B cell (primary cell): ENCODE measurements at regions not wholly inside any gene's neighbourhood (a gene's known extent, or its start where the extent isn't known, plus 50 kb on each side); places are given as distances from the start of the nearest gene placed in this dataset.

Experiments
- ATAC-seq: fragments of 200-7000 bp; cut with Tn5 transposase; one replicate; pipeline ENCODE4 v1.10.0; 2021; ENCODE audit warnings: low read depth, mild to moderate bottlenecking, moderate number of reproducible peaks, moderate library complexity
- CTCF ChIA-PET: fragments of 350-600 bp; sonication (Branson Sonifier 250); formaldehyde crosslinking; loops from one replicate; lab custom pipeline; 2021; ENCODE audit warnings: antibody characterized with exemption, inconsistent platforms; lab: Charles Lee
- POLR2A ChIA-PET: fragments of 350-600 bp; sonication (Branson Sonifier 250); formaldehyde crosslinking; loops from one replicate; lab custom pipeline; 2021; ENCODE audit warnings: antibody characterized with exemption; lab: Charles Lee
- DNase-seq: peaks from one replicate; pipeline ENCODE4 v3.0.0; 2013
- H2AFZ ChIP-seq: 2 replicates; pipeline ENCODE4 v1.6.1; 2012; ENCODE audit warnings: mild to moderate bottlenecking, low read depth, low read length; ENCODE audit not compliant: insufficient read depth, poor library complexity, severe bottlenecking
- H3K27ac ChIP-seq, 2 donors: 1 replicate in 1 of 2; 2 replicates in 1 of 2; pipeline ENCODE4 v1.5.1; 2012 to 2013; ENCODE audit warnings: low read length in 2 of 2, mild to moderate bottlenecking in 2 of 2, moderate library complexity in 1 of 2
- H3K27me3 ChIP-seq, 4 experiments: fragments of 200-600 bp in 1 of 4; sonication (generic) in 1 of 4; replicated peaks in 1 of 4; 1 replicate in 2 of 4; 2 replicates in 2 of 4; pipeline versions ENCODE4 v1.6.1 to v1.7.0; 2013 to 2016; ENCODE audit warnings: low read length in 3 of 4, mild to moderate bottlenecking in 2 of 4, mixed read lengths in 1 of 4, moderate library complexity in 1 of 4; ENCODE audit not compliant: insufficient read depth in 4 of 4, control insufficient read depth in 3 of 4; ENCODE audit errors: control extremely low read depth in 1 of 4
- H3K36me3 ChIP-seq, 2 experiments: replicated peaks in 1 of 2; 1 replicate in 1 of 2; 2 replicates in 1 of 2; pipeline versions ENCODE4 v1.6.1 to v1.7.1; 2013; ENCODE audit warnings: low read length in 1 of 2; ENCODE audit not compliant: insufficient read depth in 2 of 2, control insufficient read depth in 1 of 2; ENCODE audit errors: control extremely low read depth in 1 of 2, extremely low read depth in 1 of 2
- H3K4me1 ChIP-seq, 2 donors: fragments of 200-600 bp in 1 of 2; sonication (generic) in 1 of 2; 1 replicate in 1 of 2; 2 replicates in 1 of 2; pipeline versions ENCODE4 v1.5.1 to v1.6.1; 2013 to 2017; ENCODE audit warnings: low read length in 2 of 2; ENCODE audit not compliant: control insufficient read depth in 2 of 2, insufficient read depth in 2 of 2
- H3K4me2 ChIP-seq: replicated peaks from 2 replicates; pipeline ENCODE3; 2012; ENCODE audit warnings: mild to moderate bottlenecking, low read depth, low read length; ENCODE audit not compliant: poor library complexity, severe bottlenecking
- H3K4me3 ChIP-seq, 5 experiments: fragments of 200-600 bp in 1 of 5; sonication (generic) in 1 of 5; 1 replicate in 3 of 5; 2 replicates in 2 of 5; pipeline versions ENCODE4 v1.5.1 to v1.7.0; 2011 to 2016; ENCODE audit warnings: low read length in 4 of 5, mild to moderate bottlenecking in 4 of 5, low read depth in 2 of 5, control low read depth in 1 of 5, moderate library complexity in 1 of 5; ENCODE audit not compliant: insufficient read depth in 1 of 5; ENCODE audit errors: control extremely low read depth in 1 of 5, extremely low read depth in 1 of 5
- H3K79me2 ChIP-seq: fragments of 200-600 bp; sonication (generic); one replicate; pipeline ENCODE4 v1.6.0; 2016; ENCODE audit warnings: low read length; ENCODE audit not compliant: control insufficient read depth, insufficient read depth
- H3K9ac ChIP-seq: fragments of 200-600 bp; sonication (generic); 2 replicates; pipeline ENCODE4 v1.6.1; 2017; ENCODE audit warnings: mild to moderate bottlenecking, low read length, moderate library complexity
- H3K9me3 ChIP-seq, 3 donors: one replicate each; pipeline versions ENCODE4 v1.6.1 to v1.7.1; 2013; ENCODE audit warnings: low read length in 2 of 3; ENCODE audit not compliant: control insufficient read depth in 2 of 3, insufficient read depth in 1 of 3; ENCODE audit errors: control extremely low read depth in 1 of 3
- H4K20me1 ChIP-seq: 2 replicates; pipeline ENCODE4 v1.6.0; 2012; ENCODE audit warnings: mild to moderate bottlenecking, low read length; ENCODE audit not compliant: insufficient read depth, control insufficient read depth, poor library complexity, severe bottlenecking
- H3K27ac Mint-ChIP-seq: one replicate; pipeline ENCODE4 v1.8.0; 2021; ENCODE audit warnings: mixed read lengths
- H3K27me3 Mint-ChIP-seq: one replicate; pipeline ENCODE4 v1.8.0; 2021; ENCODE audit warnings: mixed read lengths
- H3K4me1 Mint-ChIP-seq: one replicate; pipeline ENCODE4 v1.8.0; 2021; ENCODE audit warnings: mixed read lengths
- H3K4me3 Mint-ChIP-seq: one replicate; pipeline ENCODE4 v1.8.0; 2021; ENCODE audit warnings: mixed read lengths
- H3K9me3 Mint-ChIP-seq: one replicate; pipeline ENCODE4 v1.8.0; 2022; ENCODE audit warnings: mixed read lengths; ENCODE audit not compliant: insufficient read depth
- EZH2 ChIP-seq: IDR thresholded peaks from 2 replicates; pipeline ENCODE4 v1.6.1; 2012; ENCODE audit warnings: borderline replicate concordance, low read depth, mild to moderate bottlenecking, moderate library complexity, low read length; ENCODE audit not compliant: insufficient read depth, poor library complexity, severe bottlenecking
- WGBS: methylation state at CpG from one replicate; pipeline ENCODE4 v1.1.5; 2013; ENCODE audit warnings: missing lambda C conversion rate; ENCODE audit not compliant: insufficient coverage; 5-methylcytosine and 5-hydroxymethylcytosine counted together
- intact Hi-C: fragments of 100-400 bp; cut with micrococcal nuclease; formaldehyde crosslinking; loops from one replicate; pipeline ENCODE4 v1.10.0; 2022
- TF ChIP-seq, protein P1 (sequence below): fragments of 200-600 bp; IDR thresholded peaks from one replicate; pipeline ENCODE4 v1.8.0; 2022; ENCODE audit warnings: antibody characterized with exemption, mild to moderate bottlenecking

GRCh38 chr1:168949672-168950071 is 156.8 kb upstream of the ATP1B1 start:
- Mint-ChIP-seq H3K27ac (no peak overlapping the region), H3K4me1 (no peaks in the 10 kb centered on the region), H3K4me3 (no peak overlapping the region), H3K9me3 (peaks cover 2% of the 10 kb centered on the region), H3K27me3 (no peaks in the 10 kb centered on the region)
- Histone ChIP-seq H3K9ac (no peak overlapping the region), H2AFZ (no peak overlapping the region), H3K27ac (no peak overlapping the region), H3K9me3 (peaks cover 0 to 3% (median 0%) of the 10 kb centered on the region in 3 donors), H3K27me3 (no peaks in the 10 kb centered on the region), H3K79me2 (no peaks in the 10 kb centered on the region), H3K36me3 (no peaks in the 10 kb centered on the region), H3K4me3 (no peak overlapping the region), H3K4me2 (no peak overlapping the region), H3K4me1 (no peaks in the 10 kb centered on the region), H4K20me1 (no peaks in the 10 kb centered on the region)
- CTCF ChIA-PET, result no interaction called here
- TF ChIP-seq EZH2, result no peak
- TF ChIP-seq, protein P1, sequence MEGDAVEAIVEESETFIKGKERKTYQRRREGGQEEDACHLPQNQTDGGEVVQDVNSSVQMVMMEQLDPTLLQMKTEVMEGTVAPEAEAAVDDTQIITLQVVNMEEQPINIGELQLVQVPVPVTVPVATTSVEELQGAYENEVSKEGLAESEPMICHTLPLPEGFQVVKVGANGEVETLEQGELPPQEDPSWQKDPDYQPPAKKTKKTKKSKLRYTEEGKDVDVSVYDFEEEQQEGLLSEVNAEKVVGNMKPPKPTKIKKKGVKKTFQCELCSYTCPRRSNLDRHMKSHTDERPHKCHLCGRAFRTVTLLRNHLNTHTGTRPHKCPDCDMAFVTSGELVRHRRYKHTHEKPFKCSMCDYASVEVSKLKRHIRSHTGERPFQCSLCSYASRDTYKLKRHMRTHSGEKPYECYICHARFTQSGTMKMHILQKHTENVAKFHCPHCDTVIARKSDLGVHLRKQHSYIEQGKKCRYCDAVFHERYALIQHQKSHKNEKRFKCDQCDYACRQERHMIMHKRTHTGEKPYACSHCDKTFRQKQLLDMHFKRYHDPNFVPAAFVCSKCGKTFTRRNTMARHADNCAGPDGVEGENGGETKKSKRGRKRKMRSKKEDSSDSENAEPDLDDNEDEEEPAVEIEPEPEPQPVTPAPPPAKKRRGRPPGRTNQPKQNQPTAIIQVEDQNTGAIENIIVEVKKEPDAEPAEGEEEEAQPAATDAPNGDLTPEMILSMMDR, result no peak
- POLR2A ChIA-PET, result no interaction called here
- intact Hi-C loops, result no loop called here
- DNase-seq, result no peak
- ATAC-seq, result no peak

- Histone ChIP-seq H3K9ac (no peak overlapping the region), H3K9me3 (no peaks in the 10 kb centered on the region), H3K79me2 (no peaks in the 10 kb centered on the region), H3K4me3 (no peak overlapping the region), H3K4me2 (no peak overlapping the region), H3K27me3 (no peaks in the 10 kb centered on the region), H4K20me1 (no peaks in the 10 kb centered on the region), H3K27ac (no peak overlapping the region), H3K4me1 (no peaks in the 10 kb centered on the region), H3K36me3 (no peaks in the 10 kb centered on the region), H2AFZ (no peak overlapping the region)
- no peak overlapping the region for H3K4me3 Mint-ChIP-seq
- no peaks in the 10 kb centered on the region for H3K4me1 Mint-ChIP-seq
- H3K27me3 Mint-ChIP-seq, result peaks cover 20% of the 10 kb centered on the region
- ChIA-PET POLR2A (no interaction called here), CTCF (no interaction called here)
- 88% methylated on average over 2 of the region's 2 CpGs for WGBS
- peaks cover 4% of the 10 kb centered on the region for H3K9me3 Mint-ChIP-seq
- TF ChIP-seq, protein P1, result no peak
- no peak for TF ChIP-seq EZH2
- ATAC-seq (no peak), DNase-seq (no peak)
- intact Hi-C loops, result no loop called here
- H3K27ac Mint-ChIP-seq, result no peak overlapping the region
Measured at GRCh38 chr1:168957818-168958217, 148.7 kb upstream of the ATP1B1 start.
